ENCODE measurements at regions not wholly inside any gene's neighbourhood (a gene's known extent, or its start where the extent isn't known, plus 50 kb on each side); places are given as distances from the start of the nearest gene placed in this dataset.
A peak's percentile ranks its signal among the peaks of the same experiment; 100 is the strongest.

DNA sequence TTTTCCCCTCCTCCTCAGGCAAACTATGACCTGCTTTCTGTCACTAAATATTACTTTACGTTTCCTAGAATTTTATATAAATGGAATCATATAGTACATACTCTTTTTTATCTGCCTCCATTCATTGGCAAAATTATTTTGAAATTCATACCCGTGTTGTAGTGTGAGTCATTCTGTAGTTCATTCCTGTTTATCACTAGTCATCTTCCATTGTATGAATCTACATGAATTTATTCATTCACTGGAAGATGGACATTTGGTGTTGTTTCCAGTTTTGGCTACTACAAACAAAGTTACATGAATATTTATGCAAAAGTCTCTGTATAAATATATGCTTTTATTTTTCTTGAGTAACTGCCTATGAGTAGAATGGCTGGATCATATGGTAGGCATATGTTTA lies 60.7 kb upstream of the OPCML start:
- intact Hi-C loops (cut with micrococcal nuclease; ENCODE audit: unreplicated experiment) = no loop called here
- TF ChIP-seq ZMYM3 (CRISPR knock-in tag; IDR thresholded peaks at IDR 0.05) = no peak
- ChIA-PET POLR2A (no interaction called here), CTCF (ENCODE audit: low intra/inter-chr PET ratio, low total read pairs) (no interaction called here)
- WGBS (ENCODE audit: low lambda C conversion rate) = 0% methylated on average over 2 of the region's 2 CpGs
- no peak overlapping the region for H3K4me2 ChIP-seq (ENCODE audit: low read depth, low read length)
- FAIRE-seq (no peak), DNase-seq (ENCODE audit: low spot score) (no peak), ATAC-seq (no peak)
- H3K4me1 ChIP-seq (ENCODE audit: insufficient read depth, low read length) = no peaks in the 10 kb centered on the region
- no peaks in the 10 kb centered on the region for H4K20me1 ChIP-seq (ENCODE audit: insufficient read depth, low read length)
- no peaks in the 10 kb centered on the region for H3K79me2 ChIP-seq (ENCODE audit: insufficient read depth, low read length)
- H3K27ac ChIP-seq (ENCODE audit: extremely low read length, insufficient read depth, low read length) = no peak overlapping the region
- H3K36me3 ChIP-seq (replicated peaks in 1 of 2; ENCODE audit: control insufficient read depth in 1 of 2, insufficient read depth in 2 of 2, low read length in 2 of 2) = no peaks in the 10 kb centered on the region
- no TSS peak for BruUV-seq (replicated peaks)
- in situ Hi-C loops (cut with HindIII; ENCODE audit: extremely low pct_ligation_motif_present, low pct_unique_long_range_greater_than_20kb) = no loop called here
- no peak overlapping the region for H3K9ac ChIP-seq (ENCODE audit: insufficient read depth, low read depth, low read length)
- no peaks in the 10 kb centered on the region for H3K27me3 ChIP-seq (ENCODE audit: control insufficient read depth in 1 of 2, insufficient read depth in 2 of 2, low read length in 2 of 2)
- no peak overlapping the region for H2AFZ ChIP-seq (ENCODE audit: low read length)
- peaks cover 6% of the 10 kb centered on the region; the same call in 1 of the 2 replicates for H3K9me3 ChIP-seq (ENCODE audit: low read length)
- H3K4me3 ChIP-seq (replicated peaks in 1 of 3; ENCODE audit: insufficient read depth in 1 of 3, low read depth in 2 of 3, low read length in 3 of 3) = no peak overlapping the region

DNA sequence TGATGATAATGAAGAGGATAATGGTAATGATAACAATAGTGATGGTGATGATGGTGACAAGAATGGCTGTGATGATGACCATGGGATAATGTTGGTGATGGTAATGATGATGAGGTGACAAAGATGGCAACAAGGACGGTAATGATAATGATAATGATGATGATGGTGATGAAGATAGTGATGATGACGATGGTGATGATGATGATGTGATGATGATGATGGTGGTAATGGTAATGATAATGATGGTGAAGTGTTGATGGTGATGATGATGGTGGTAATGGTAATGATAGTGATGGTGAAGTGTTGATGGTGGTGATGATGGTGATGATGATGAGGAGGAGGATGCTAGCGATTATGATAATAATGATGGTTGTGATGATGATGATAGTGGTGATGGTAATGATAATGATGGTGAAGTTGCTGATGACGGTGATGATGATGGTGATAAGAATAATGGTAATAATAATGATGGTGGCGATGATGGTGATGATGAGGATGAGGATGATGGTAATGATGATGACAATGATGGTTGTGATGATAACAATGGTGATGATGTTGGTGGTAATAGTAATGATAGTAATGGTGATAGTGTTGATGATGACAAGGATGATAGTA lies 54.7 kb upstream of the OPCML start:
- no peak for FAIRE-seq
- POLR2A ChIA-PET = no interaction called here
- Histone ChIP-seq H3K4me1 (ENCODE audit: insufficient read depth, low read length) (no peaks in the 10 kb centered on the region), H3K36me3 (replicated peaks in 1 of 2; ENCODE audit: control insufficient read depth in 1 of 2, insufficient read depth in 2 of 2, low read length in 2 of 2) (no peaks in the 10 kb centered on the region), H3K79me2 (ENCODE audit: insufficient read depth, low read length) (no peaks in the 10 kb centered on the region), H3K27ac (ENCODE audit: extremely low read length, insufficient read depth, low read length) (no peak overlapping the region), H3K4me3 (replicated peaks in 1 of 3; ENCODE audit: insufficient read depth in 1 of 3, low read depth in 2 of 3, low read length in 3 of 3) (no peak overlapping the region), H3K27me3 (ENCODE audit: control insufficient read depth in 1 of 2, insufficient read depth in 2 of 2, low read length in 2 of 2) (no peaks in the 10 kb centered on the region), H3K9me3 (ENCODE audit: low read length) (peaks cover 23% of the 10 kb centered on the region), H3K4me2 (ENCODE audit: low read depth, low read length) (no peak overlapping the region), H4K20me1 (ENCODE audit: insufficient read depth, low read length) (no peaks in the 10 kb centered on the region), H2AFZ (ENCODE audit: low read length) (no peak overlapping the region), H3K9ac (ENCODE audit: insufficient read depth, low read depth, low read length) (no peak overlapping the region)
- DNase-seq (ENCODE audit: low spot score) = no peak
- CTCF ChIA-PET (ENCODE audit: low intra/inter-chr PET ratio, low total read pairs) = no interaction called here
- 0 out of 2 replicates have a peak, but pooled peaks have one; percentile 11 for TF ChIP-seq FOXP1 (IDR thresholded peaks at IDR 0.05)
- no peak for TF ChIP-seq FOXP1 (CRISPR knock-in tag; IDR thresholded peaks at IDR 0.05)
- no peak for TF ChIP-seq TCF7 (IDR thresholded peaks at IDR 0.05; ENCODE audit: low read depth)
- TF ChIP-seq ATF7 (IDR thresholded peaks at IDR 0.05) = peak; percentile 58; the same call in 1 of the 2 replicates
- TF ChIP-seq ATF7 (CRISPR knock-in tag; IDR thresholded peaks at IDR 0.05) = no peak
- no peak for TF ChIP-seq ZNF124 (CRISPR knock-in tag; IDR thresholded peaks at IDR 0.05)
- TF ChIP-seq SP140L (CRISPR knock-in tag; IDR thresholded peaks at IDR 0.05; ENCODE audit: borderline replicate concordance) = no peak
- TF ChIP-seq CREB1 (IDR thresholded peaks at IDR 0.05) = peak; percentile 98
- no peak for TF ChIP-seq CREB1 (CRISPR knock-in tag; IDR thresholded peaks at IDR 0.05)
- no peak for TF ChIP-seq U2AF1 (optimal IDR thresholded peaks at IDR 0.05; ENCODE audit: low read depth, low read length)
- peak; percentile 48 for TF ChIP-seq PHB2 (IDR thresholded peaks at IDR 0.05; ENCODE audit: partially characterized antibody)
- intact Hi-C loops (cut with micrococcal nuclease; ENCODE audit: unreplicated experiment) (no loop called here), in situ Hi-C loops (cut with HindIII; ENCODE audit: extremely low pct_ligation_motif_present, low pct_unique_long_range_greater_than_20kb) (no loop called here)
- no peak for ATAC-seq
- no TSS peak for BruUV-seq (replicated peaks)
- WGBS (ENCODE audit: low lambda C conversion rate) = 2% methylated on average over 5 of the region's 5 CpGs
